Mucosa of descending colon (tissue), 3 donors: ENCODE measurements at regions not wholly inside any gene's neighbourhood (a gene's known extent, or its start where the extent isn't known, plus 50 kb on each side); places are given as distances from the start of the nearest gene placed in this dataset.

Experiments used
- ATAC-seq: fragments of 200-7000 bp; cut with Tn5 transposase; one replicate; pipeline ENCODE4 v1.9.1; 2020; ENCODE audit warnings: mild to moderate bottlenecking, moderate library complexity
- DNase-seq, 3 donors: peaks; one replicate each; pipeline ENCODE4 v3.0.0-alpha.2; 2020
- H3K36me3 ChIP-seq: fragments of 200-600 bp; one replicate; pipeline ENCODE4 v1.8.0; 2021; ENCODE audit warnings: low read depth, mild to moderate bottlenecking
- H3K4me1 ChIP-seq: fragments of 200-600 bp; one replicate; pipeline ENCODE4 v1.8.0; 2021; ENCODE audit warnings: low read depth, mild to moderate bottlenecking
- H3K4me3 ChIP-seq: fragments of 200-600 bp; one replicate; pipeline ENCODE4 v1.8.0; 2021; ENCODE audit warnings: mild to moderate bottlenecking
- H3K9me3 ChIP-seq: fragments of 200-600 bp; one replicate; pipeline ENCODE4 v1.8.0; 2021; ENCODE audit warnings: mild to moderate bottlenecking
- CTCF ChIP-seq: fragments of 200-600 bp; IDR thresholded peaks from one replicate; pipeline ENCODE4 v1.8.0; 2022; ENCODE audit warnings: antibody characterized with exemption, mild to moderate bottlenecking
- intact Hi-C, 2 donors: fragments of 100-400 bp; cut with DNase I in 1 of 2; cut with micrococcal nuclease in 1 of 2; formaldehyde crosslinking; loops; one replicate each; pipeline versions ENCODE4 v1.11.0 to v1.11.1; 2022; cut with DNase I, micrococcal nuclease
- donor health status: DM: no; HTN: no; CAD: no; lungs with moderate emphysema.
- donor health status: DM: no; HTN: no; CAD: no.
- donor health status: DM: no; HTN: yes; CAD: no.

DNA sequence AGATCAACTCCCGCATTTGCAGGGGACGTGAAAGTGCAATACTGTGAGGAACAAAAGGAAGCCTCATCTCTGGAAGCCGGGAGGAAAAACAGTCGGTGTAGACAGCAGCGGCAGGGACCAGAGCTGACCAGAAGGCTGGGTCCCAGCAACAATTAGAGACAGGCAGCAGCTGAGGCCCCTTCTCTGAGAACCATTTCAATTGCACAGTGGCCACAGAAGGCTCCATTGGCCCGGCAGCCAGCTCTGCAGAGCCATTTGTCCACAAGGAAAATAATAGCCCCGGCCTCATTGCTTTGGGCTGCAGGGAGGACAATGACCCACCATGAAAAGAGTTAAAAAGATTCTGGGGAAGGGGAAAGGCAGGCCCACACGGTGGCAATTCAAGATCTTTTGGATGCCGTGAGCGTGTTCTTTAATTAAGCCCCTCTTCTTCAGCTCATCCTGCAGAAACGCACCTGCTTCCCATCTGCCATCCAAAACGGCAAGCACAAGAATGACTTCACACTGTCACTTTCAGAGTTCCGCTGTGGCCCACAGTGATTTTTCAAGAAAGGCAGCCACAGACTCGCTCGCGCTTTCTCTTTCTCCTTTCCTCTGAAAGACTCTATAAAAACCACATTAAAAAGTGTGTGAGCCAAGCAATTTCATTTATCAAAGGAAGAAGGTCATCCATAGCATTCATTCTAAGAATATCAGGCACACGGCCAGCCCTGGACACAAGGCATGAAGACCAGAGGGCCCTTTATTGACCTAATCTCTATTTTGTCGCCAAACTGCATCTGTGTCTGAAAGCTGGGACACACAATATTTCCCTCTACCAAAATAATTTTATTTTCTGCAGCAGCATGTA, 293.6 kb downstream of the SOX11 start:
- TF ChIP-seq CTCF = no peak

DNA sequence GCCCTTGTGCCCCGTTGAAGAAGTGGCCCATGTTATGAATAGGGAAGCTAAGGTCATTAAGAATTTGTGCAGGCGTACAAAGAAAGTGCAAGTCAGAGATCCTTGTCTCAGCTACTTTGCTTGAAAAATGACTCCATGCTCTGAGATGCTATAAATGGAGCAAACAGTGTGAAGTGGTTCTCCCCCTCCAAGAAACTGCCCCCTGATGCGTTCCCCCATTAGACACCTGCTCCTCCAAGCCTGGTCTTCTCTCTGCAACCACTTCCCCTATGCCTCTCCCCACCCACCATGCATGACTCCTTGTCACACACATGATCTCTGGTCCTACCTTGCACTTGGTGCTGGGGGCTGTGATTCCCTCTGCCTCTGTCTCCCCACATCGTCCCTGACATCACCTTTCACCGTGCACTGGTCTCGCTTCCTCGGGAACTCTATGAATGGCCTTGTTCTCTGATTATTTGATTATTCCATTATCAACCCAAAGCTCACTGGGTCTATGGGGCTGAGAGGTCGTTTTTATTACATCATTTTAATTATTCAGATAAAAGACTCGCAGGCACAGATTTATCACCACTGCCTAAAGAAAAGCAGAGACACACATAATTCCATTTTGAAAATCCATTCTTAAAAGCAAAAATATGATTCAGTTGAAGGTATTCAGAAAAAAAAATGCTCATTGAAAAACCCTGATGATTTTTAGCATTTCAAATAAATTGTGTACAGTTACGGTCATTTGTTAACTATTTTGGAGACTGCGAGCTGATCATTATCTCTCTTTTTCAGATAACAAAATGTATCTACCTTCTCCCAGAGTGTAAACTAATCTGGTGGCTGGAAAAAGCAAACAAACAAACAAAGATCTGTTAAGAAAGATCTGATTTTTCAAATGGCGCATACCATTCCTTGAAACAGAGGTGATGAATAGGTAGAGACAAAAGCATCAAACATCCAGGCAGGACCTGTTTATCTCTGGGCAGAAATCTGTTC, 294.9 kb downstream of the SOX11 start:
- no peaks in the 10 kb centered on the region for H3K36me3 ChIP-seq
- H3K4me3 ChIP-seq = no peak overlapping the region
- H3K4me1 ChIP-seq = no peaks in the 10 kb centered on the region
- DNase-seq (no peak), ATAC-seq (no peak)
- intact Hi-C loops = no loop called here
- TF ChIP-seq CTCF = no peak
- no peaks in the 10 kb centered on the region for H3K9me3 ChIP-seq

More for the DNA sequence above, 293.6 kb downstream of the SOX11 start:
- Histone ChIP-seq H3K4me1 (no peaks in the 10 kb centered on the region), H3K9me3 (no peaks in the 10 kb centered on the region), H3K4me3 (no peak overlapping the region), H3K36me3 (no peaks in the 10 kb centered on the region)
- intact Hi-C loops = no loop called here
- ATAC-seq (no peak), DNase-seq (no peak)

- ATAC-seq (no peak), DNase-seq (no peak)
- no peaks in the 10 kb centered on the region for H3K4me1 ChIP-seq
- no peaks in the 10 kb centered on the region for H3K9me3 ChIP-seq
- H3K4me3 ChIP-seq = no peak overlapping the region
- no peaks in the 10 kb centered on the region for H3K36me3 ChIP-seq
- TF ChIP-seq CTCF = no peak
- intact Hi-C loops = no loop called here
Measured at GRCh38 chr2:5988120-5988519, 295.9 kb downstream of the SOX11 start.

GRCh38 chr2:5990086-5990485, 297.9 kb downstream of the SOX11 start:
- no peak for TF ChIP-seq CTCF
- ATAC-seq = no peak
- Histone ChIP-seq H3K4me1 (no peaks in the 10 kb centered on the region), H3K9me3 (no peaks in the 10 kb centered on the region), H3K36me3 (no peaks in the 10 kb centered on the region), H3K4me3 (no peak overlapping the region)
- intact Hi-C loops = no loop called here
- DNase-seq = no peak

DNA sequence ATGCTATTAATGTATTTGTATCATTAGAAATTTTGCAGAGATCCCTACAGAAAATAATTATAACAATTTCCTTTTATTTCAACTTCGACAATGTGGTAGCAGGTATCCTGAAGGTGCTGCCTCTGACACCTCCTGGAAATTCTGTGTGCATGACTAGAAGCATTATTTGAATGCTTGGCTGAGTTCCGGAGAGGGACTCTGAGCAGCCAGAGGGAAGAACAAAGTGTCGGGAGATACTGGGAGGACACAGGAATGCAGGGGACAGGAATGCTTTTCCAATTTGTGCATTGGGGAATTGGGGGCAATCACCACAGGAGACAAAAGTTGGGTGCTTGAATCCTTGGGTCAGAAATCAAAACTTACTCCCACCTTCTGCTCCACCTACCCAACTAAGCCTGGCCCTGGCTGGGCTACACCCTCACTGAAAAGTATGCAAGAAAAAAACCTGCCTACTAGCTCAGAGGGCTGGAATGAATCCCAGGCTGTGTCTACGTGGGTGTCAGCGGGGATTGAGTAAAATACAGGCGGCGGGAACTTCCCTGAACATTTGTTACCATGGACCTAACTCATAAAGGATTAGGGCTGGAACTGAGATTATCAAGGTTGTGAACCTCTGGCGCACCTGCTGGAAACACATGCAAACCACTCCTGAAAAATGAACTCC, 299.3 kb downstream of the SOX11 start:
- intact Hi-C loops = no loop called here
- Histone ChIP-seq H3K4me1 (no peaks in the 10 kb centered on the region), H3K36me3 (no peaks in the 10 kb centered on the region), H3K4me3 (no peak overlapping the region), H3K9me3 (no peaks in the 10 kb centered on the region)
- no peak for ATAC-seq
- no peak for TF ChIP-seq CTCF
- DNase-seq = no peak
